ENCODE measurements at regions not wholly inside any gene's neighbourhood (a gene's known extent, or its start where the extent isn't known, plus 50 kb on each side); places are given as distances from the start of the nearest gene placed in this dataset.

GRCh38 chr14:40618225-40618898 is 988.3 kb upstream of the LRFN5 start:
- no peak for TF ChIP-seq CTCF (IDR thresholded peaks at IDR 0.05; ENCODE audit: unreplicated experiment)
- H3K4me1 Mint-ChIP-seq (ENCODE audit: low read depth): no peaks in the 10 kb centered on the region
- no peaks in the 10 kb centered on the region for H3K9me3 Mint-ChIP-seq (ENCODE audit: low read depth)
- H3K27ac Mint-ChIP-seq: no peak overlapping the region
- DNase-seq (ENCODE audit: low spot score, unreplicated experiment): no peak
- no peaks in the 10 kb centered on the region for H3K36me3 Mint-ChIP-seq (ENCODE audit: insufficient read depth)
- H3K4me3 Mint-ChIP-seq (ENCODE audit: low read depth): no peak overlapping the region
- H3K27me3 Mint-ChIP-seq: no peaks in the 10 kb centered on the region

GRCh38 chr14:40616579-40616978 is 990.1 kb upstream of the LRFN5 start:
- Mint-ChIP-seq H3K27me3 (no peaks in the 10 kb centered on the region), H3K36me3 (ENCODE audit: insufficient read depth) (no peaks in the 10 kb centered on the region), H3K4me3 (ENCODE audit: low read depth) (no peak overlapping the region), H3K27ac (no peak overlapping the region), H3K4me1 (ENCODE audit: low read depth) (no peaks in the 10 kb centered on the region), H3K9me3 (ENCODE audit: low read depth) (no peaks in the 10 kb centered on the region)
- DNase-seq (ENCODE audit: low spot score, unreplicated experiment): no peak
- no peak for TF ChIP-seq CTCF (IDR thresholded peaks at IDR 0.05; ENCODE audit: unreplicated experiment)

GRCh38 chr14:40601063-40601462 is 1005.6 kb upstream of the LRFN5 start:
- TF ChIP-seq CTCF (IDR thresholded peaks at IDR 0.05; ENCODE audit: unreplicated experiment): no peak

GRCh38 chr14:40599725-40600124 is 1007.0 kb upstream of the LRFN5 start:
- Mint-ChIP-seq H3K27ac (no peak overlapping the region), H3K36me3 (ENCODE audit: insufficient read depth) (no peaks in the 10 kb centered on the region), H3K27me3 (no peaks in the 10 kb centered on the region), H3K9me3 (ENCODE audit: low read depth) (no peaks in the 10 kb centered on the region), H3K4me3 (ENCODE audit: low read depth) (no peak overlapping the region), H3K4me1 (ENCODE audit: low read depth) (no peaks in the 10 kb centered on the region)
- DNase-seq (ENCODE audit: low spot score, unreplicated experiment): no peak
- TF ChIP-seq CTCF (IDR thresholded peaks at IDR 0.05; ENCODE audit: unreplicated experiment): no peak

More at GRCh38 chr14:40601063-40601462, 1005.6 kb upstream of the LRFN5 start:
- Mint-ChIP-seq H3K9me3 (ENCODE audit: low read depth) (no peaks in the 10 kb centered on the region), H3K27ac (no peak overlapping the region), H3K27me3 (no peaks in the 10 kb centered on the region), H3K36me3 (ENCODE audit: insufficient read depth) (no peaks in the 10 kb centered on the region), H3K4me3 (ENCODE audit: low read depth) (no peak overlapping the region), H3K4me1 (ENCODE audit: low read depth) (no peaks in the 10 kb centered on the region)
- DNase-seq (ENCODE audit: low spot score, unreplicated experiment): no peak

- H3K27me3 Mint-ChIP-seq: no peaks in the 10 kb centered on the region
- no peaks in the 10 kb centered on the region for H3K9me3 Mint-ChIP-seq (ENCODE audit: low read depth)
- TF ChIP-seq CTCF (IDR thresholded peaks at IDR 0.05; ENCODE audit: unreplicated experiment): no peak
- no peaks in the 10 kb centered on the region for H3K36me3 Mint-ChIP-seq (ENCODE audit: insufficient read depth)
- DNase-seq (ENCODE audit: low spot score, unreplicated experiment): no peak
- peaks cover 5% of the 10 kb centered on the region for H3K4me1 Mint-ChIP-seq (ENCODE audit: low read depth)
- H3K27ac Mint-ChIP-seq: no peak overlapping the region
- H3K4me3 Mint-ChIP-seq (ENCODE audit: low read depth): no peak overlapping the region
Observed at GRCh38 chr14:40581264-40581663, 1025.4 kb upstream of the LRFN5 start.

Data from progenitor cell of endocrine pancreas (in vitro differentiated cells).